Omental fat pad (tissue), 3 donors: ENCODE measurements at regions not wholly inside any gene's neighbourhood (a gene's known extent, or its start where the extent isn't known, plus 50 kb on each side); places are given as distances from the start of the nearest gene placed in this dataset.

Experiments
- ATAC-seq: fragments of 150-250 bp; one replicate; pipeline ENCODE4 v1.9.1; 2016; ENCODE audit warnings: mild to moderate bottlenecking, moderate library complexity; ENCODE audit not compliant: low FRiP score
- DNase-seq: peaks from one replicate; pipeline ENCODE4 v3.0.0-alpha.2; 2019; ENCODE audit warnings: low spot score
- TF ChIP-seq, protein P1 (sequence below), 3 donors: fragments of 450-650 bp; IDR thresholded peaks; one replicate each; pipeline ENCODE4 v1.5.1; 2016 to 2017; ENCODE audit warnings: antibody characterized with exemption in 3 of 3, mild to moderate bottlenecking in 3 of 3, moderate library complexity in 2 of 3

- DNase-seq (no peak), ATAC-seq (no peak)
- TF ChIP-seq, protein P1, sequence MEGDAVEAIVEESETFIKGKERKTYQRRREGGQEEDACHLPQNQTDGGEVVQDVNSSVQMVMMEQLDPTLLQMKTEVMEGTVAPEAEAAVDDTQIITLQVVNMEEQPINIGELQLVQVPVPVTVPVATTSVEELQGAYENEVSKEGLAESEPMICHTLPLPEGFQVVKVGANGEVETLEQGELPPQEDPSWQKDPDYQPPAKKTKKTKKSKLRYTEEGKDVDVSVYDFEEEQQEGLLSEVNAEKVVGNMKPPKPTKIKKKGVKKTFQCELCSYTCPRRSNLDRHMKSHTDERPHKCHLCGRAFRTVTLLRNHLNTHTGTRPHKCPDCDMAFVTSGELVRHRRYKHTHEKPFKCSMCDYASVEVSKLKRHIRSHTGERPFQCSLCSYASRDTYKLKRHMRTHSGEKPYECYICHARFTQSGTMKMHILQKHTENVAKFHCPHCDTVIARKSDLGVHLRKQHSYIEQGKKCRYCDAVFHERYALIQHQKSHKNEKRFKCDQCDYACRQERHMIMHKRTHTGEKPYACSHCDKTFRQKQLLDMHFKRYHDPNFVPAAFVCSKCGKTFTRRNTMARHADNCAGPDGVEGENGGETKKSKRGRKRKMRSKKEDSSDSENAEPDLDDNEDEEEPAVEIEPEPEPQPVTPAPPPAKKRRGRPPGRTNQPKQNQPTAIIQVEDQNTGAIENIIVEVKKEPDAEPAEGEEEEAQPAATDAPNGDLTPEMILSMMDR (IDR thresholded peaks at IDR 0.05) = no peak
These were observed 81.5 kb upstream of the TRPM3 start for GRCh38 chr9:71202931-71203330.

DNA sequence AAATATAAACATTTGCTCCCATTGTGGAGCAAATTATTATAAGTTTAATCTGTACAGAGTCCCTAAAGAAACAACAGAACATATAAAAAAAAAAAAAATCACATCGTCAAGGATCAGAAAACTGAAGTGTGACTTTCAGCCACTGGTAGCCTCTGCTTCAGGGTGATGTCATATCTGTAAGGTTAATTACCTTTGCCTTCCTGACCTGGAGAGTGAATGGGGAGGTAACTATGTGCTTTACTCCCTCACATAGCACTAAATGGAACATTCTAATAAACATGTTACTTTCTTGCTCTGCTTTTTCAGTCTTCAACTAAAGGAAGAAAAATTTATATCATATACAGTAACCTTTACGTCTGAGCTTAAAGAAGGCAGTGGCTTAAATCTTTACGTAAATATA is 70.3 kb upstream of the TRPM3 start:
- ATAC-seq (no peak), DNase-seq (no peak)
- TF ChIP-seq, protein P1 (IDR thresholded peaks at IDR 0.05) = no peak

- ATAC-seq (no peak), DNase-seq (no peak)
- TF ChIP-seq, protein P1 (IDR thresholded peaks at IDR 0.05) = no peak
These were observed 61.8 kb upstream of the TRPM3 start for GRCh38 chr9:71183251-71183650.

- DNase-seq (no peak), ATAC-seq (no peak)
- TF ChIP-seq, protein P1 (IDR thresholded peaks at IDR 0.05) = no peak
These were observed 57.8 kb upstream of the TRPM3 start for GRCh38 chr9:71179183-71179582.

GRCh38 chr9:71177901-71178300 is 56.5 kb upstream of the TRPM3 start:
- DNase-seq = no peak
- ATAC-seq = no peak
- TF ChIP-seq, protein P1 (IDR thresholded peaks at IDR 0.05) = no peak

- DNase-seq (no peak), ATAC-seq (no peak)
- TF ChIP-seq, protein P1 (IDR thresholded peaks at IDR 0.05) = no peak
These were observed 50.1 kb upstream of the TRPM3 start for GRCh38 chr9:71171517-71171916.
